ENCODE measurements at regions not wholly inside any gene's neighbourhood (a gene's known extent, or its start where the extent isn't known, plus 50 kb on each side); places are given as distances from the start of the nearest gene placed in this dataset.

DNA sequence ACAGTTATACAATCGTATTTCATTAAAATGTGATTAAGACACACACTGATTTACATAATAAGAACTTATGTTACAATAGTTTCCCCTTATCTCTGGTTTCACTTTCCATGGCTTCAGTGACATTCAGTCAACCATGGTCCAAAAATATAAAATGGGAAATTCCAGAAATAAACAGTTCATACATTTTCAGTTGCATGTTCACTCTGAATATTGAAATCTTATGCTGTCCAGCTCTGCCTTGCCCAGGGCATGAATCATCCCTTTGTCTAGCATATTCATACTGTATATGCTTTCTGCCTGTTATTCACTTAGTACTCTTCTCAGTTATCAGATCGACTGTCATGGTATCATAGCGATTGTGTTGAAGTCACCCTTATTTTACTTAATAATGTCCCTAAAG is 173.8 kb upstream of the DCAF12L2 start:
- TF ChIP-seq, protein P1, sequence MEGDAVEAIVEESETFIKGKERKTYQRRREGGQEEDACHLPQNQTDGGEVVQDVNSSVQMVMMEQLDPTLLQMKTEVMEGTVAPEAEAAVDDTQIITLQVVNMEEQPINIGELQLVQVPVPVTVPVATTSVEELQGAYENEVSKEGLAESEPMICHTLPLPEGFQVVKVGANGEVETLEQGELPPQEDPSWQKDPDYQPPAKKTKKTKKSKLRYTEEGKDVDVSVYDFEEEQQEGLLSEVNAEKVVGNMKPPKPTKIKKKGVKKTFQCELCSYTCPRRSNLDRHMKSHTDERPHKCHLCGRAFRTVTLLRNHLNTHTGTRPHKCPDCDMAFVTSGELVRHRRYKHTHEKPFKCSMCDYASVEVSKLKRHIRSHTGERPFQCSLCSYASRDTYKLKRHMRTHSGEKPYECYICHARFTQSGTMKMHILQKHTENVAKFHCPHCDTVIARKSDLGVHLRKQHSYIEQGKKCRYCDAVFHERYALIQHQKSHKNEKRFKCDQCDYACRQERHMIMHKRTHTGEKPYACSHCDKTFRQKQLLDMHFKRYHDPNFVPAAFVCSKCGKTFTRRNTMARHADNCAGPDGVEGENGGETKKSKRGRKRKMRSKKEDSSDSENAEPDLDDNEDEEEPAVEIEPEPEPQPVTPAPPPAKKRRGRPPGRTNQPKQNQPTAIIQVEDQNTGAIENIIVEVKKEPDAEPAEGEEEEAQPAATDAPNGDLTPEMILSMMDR (IDR thresholded peaks at IDR 0.05; ENCODE audit: extremely low read depth in 1 of 2, insufficient read depth in 1 of 2, low read depth in 1 of 2, low read length in 2 of 2): no peak
- TF ChIP-seq POLR2A (IDR thresholded peaks at IDR 0.05; ENCODE audit: low read depth, low read length) (no peak), EZH2 (IDR thresholded peaks at IDR 0.05; ENCODE audit: borderline replicate concordance, low read depth, low read length, severe bottlenecking) (no peak), POLR2AphosphoS5 (IDR thresholded peaks at IDR 0.05; ENCODE audit: insufficient read depth, low read depth, low read length) (no peak), MYC (IDR thresholded peaks at IDR 0.05; ENCODE audit: low read depth, low read length) (no peak)
